ENCODE measurements at regions not wholly inside any gene's neighbourhood (a gene's known extent, or its start where the extent isn't known, plus 50 kb on each side); places are given as distances from the start of the nearest gene placed in this dataset.
A peak's percentile ranks its signal among the peaks of the same experiment; 100 is the strongest.

DNA sequence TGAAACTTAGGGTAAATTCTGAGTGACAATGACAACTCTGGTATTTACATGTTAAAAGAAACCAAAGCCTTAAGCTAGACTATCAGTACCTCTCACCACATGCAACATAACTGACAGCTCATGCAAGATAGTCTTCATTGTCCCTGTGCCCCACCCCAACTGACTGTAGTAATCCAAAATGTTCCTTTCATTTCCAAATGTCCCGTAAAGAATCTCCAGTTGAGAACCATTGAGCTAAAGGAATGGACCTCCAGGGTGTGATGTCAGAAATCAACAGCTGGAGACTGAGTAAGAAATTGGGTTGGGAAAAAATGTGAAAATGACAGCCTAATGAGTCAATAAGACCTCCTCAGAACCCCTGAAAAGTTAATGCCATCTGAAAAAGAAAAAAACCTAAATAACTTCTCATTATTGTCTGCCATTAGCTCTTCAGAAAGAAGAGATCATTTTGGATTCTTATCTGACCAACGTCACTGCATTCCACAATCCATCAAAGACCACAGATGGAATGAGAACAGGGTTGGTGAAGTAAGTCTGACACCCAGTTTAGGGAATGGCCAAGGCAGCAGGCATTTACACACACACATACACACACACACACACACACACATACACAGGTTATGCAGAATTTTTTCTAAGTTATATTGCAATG, 51.7 kb upstream of the ACVR2A start:
- DNase-seq: peak; percentile 76

DNA sequence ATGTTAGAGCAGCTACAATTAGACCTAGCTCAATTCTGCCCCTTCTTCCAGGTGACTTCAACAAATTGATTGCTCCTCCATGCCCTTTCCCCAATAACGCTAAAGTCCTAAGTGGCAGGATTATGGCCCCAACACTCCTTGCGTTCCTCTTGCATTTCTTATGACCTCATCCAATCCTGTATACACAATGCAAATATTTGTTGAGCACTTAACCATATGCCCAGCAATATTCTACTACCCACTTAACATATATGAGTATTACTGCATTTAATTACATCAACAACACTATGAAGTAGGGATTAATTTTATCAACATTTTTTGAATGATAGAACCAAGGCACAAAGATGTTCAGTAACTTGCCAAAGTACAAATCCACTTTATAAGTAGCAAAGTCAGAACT, 54.2 kb upstream of the ACVR2A start:
- DNase-seq: no peak

DNA sequence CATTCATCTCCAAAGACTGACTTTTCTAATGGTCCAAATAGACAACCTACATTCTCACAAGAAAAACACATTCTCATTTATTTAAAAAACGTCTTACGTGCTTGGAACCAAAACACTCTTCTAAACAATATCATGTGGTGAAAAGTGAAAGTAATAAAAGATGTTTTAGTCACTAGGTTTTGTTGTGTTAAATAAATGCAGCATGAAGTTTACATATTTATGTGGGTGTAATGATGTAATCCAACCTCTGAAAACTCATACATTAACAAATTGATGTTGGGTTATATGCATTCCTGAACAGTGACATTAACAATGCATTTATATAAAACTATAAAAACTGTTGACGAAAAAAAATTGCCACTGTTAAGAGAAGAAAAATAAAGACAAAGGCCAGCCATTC, 55.1 kb upstream of the ACVR2A start:
- no peak for DNase-seq

DNA sequence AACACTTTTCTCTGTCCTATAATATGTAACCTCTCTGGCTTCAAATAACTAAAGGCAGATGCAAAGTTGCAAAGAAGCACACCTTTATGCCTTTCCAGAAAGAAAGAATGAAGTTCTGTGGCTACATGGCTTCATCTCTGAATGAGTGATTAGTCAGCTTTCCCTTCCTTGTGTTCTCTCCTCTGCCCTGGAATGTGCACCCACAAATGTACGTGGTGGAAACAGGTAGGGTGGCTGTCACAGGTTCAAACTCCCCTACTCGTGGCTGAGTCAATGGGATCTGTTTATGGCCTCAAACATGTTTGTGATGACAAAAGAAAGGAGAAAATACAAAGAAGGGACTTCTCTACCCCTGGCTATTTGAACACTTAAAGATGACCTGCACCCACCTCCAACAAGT, 55.5 kb upstream of the ACVR2A start:
- DNase-seq: no peak

DNA sequence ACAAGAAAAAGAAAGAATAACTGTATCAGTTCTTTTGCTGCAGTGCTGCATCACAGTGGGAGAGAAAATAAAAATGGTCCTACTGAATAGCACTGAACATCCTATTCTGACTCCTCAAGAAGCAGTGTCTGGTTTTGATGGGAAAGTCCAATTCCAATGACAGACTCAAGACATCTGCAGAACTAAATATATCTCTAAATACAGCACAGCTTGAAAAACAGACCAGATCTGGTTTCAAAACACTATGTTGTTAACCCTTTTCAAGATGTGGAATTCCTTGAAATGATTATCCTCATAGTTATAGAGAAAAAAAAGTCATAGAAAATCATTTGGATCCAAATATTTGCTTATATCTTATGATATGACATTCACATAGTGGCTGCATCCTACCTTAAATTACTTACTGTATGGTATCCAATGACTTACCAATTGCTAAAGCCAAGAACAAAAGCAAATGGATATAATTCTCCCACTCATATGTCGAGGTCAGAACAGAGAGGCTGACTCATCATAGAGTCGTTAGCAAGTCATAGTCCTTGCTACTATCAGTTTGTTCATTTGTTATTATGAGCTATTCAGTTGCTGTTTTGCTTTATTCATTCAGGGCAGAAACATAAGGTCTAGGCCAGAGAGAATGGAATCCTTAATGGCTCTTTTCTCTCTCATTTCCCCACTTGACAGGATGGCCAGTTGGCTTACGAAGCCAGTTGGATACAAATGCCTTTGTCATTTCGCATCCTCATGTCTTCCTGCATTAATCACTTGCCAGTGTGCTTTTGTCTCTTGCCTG, 62.5 kb upstream of the ACVR2A start:
- DNase-seq: peak; percentile 61

DNA sequence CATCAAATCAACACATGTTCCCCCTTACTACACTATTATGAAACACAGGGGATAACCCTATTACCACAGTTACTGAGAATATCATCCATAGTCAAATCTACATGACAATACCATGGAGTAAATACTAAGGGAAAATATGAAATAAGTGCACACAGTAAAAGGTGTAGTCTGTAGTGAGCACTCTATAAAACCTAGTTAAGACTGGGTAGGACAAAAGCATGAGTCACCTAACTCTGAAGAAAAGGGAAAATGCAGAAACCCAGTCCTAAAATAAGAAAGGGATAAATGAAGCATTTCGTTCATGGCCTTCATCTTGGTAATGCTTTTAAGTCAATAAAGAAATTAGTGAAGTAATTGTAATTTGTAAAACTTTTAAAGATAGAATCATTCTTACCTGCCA, 65.4 kb upstream of the ACVR2A start:
- DNase-seq: no peak

DNA sequence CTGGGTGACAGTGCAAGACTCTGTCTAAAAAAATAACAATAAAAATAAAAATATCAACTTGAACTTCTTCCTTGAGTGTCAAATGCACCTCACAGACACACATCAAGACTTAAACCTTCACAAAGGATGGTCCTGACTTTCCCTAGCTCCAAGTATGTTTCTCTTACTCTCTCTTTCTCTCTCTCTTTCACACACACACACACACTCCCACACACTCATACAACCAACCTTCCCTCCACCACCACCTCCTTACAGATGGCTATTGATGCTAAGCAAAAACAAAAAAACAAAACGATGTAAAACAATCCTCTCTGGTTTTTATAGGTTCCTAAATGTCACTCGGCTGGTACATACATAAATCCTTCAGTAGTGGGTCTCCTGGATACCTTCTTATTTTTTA, 67.4 kb upstream of the ACVR2A start:
- DNase-seq: no peak

DNA sequence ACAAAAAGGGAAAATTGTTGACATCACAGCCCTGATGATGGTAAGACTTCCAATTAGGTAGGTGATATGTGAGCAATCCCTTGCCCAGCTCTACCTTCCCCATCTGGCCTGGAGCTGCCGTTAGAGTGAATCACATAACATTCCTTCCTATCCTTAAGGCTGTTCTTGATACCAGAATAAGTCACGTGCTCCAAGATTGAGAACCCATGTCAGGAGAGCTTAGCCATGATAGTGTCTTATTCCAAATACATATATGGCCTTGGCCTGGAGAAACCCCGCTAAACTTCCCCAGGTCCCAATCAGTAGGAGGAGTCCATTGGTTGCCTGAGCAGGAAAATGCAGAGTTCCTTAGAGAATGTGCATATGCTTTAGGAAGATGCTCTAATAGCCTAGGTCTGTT, 70.0 kb upstream of the ACVR2A start:
- DNase-seq: peak; percentile 20

DNA sequence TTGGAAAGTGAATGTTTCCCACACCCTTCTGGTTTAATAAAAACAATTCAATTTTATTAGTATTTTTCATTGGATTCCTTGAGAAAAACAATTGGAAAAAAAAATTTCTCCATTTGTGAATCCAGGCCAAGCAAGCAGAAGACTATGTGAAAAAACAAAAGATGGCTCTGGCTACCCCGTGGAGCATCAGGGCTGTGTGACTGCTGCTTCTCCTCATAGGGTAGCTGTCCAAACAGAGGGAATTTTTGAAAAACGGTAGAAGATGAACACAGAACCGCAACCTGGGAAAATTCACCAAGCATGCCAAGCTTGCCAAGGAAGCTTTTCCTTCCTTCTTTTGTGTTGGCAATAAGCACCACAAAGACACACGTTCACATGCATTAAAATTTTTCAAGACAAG, 71.3 kb upstream of the ACVR2A start:
- no peak for DNase-seq

DNA sequence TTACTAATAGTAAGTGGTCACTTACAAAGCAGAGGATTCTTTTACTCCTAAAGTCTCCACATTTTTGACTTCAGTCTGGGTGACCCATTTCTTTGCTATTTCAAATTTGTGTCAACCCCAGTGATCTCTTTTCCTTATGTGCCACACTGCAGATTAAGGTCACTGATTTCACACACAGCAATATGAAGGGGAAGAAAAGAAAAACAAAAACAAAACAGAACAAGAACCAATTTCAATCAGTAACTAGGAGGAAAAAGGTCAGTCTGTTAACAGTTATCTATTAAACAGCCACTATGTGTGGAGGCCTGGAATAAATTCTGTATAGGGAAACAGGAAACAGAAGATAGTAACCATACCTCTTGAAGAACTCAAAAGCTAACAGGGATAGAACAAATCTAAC, 72.0 kb upstream of the ACVR2A start:
- DNase-seq: no peak

DNA sequence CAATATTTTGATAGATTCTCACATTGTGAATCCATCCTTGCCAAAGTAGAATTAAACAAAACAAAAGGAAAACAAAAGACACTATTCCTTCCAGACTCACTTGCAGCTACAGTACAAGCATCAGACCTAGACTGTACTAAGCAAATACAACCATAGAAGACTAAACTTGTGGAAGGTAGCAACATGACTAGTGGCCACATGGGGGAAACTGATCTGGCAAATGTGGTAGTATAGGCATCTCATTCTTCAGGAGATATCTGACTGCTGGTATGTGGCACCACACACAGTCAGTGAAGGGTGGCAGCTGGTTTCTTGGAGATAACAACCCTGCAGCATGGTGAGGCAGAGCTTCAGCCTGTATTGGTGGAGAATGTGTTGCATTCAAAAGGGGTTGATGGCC, 81.0 kb upstream of the ACVR2A start:
- no peak for DNase-seq

DNA sequence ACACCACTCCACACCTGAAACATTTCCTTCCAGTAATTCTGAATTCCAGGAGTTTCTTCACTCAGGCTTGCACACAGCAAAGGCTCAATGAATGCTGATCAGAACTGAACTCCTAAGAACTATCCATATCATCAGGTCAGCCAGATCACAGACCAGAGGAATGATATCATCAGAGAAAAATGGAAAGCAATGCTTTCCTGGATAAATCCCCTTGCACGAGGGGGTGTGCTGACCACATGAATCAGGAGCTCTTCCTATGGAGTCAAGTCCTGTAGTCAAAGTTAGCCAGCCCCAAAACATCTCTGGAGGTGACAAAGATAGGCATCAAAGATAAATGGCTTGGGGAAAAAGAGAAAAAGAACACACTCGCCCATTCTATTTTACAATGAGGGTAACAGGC, 83.8 kb upstream of the ACVR2A start:
- DNase-seq: peak; percentile 25

DNA sequence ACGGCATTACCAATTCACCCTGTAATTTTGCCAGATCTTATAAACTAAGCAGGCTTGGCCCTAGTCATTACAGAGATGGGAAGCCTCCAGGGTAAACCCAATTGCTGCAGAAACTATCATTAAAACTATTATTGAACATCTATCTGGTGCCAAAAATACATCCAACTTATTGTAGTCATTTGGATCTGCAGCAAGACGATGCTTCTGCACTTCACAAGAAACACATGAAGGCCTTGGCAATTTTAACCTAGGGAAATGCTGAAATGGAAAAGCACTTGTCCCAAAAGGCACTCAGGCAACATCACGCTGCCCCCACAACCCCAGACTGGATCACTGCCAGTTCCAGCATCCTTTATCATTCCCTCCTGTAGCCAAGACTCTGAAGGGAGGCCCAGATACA, 85.3 kb upstream of the ACVR2A start:
- DNase-seq: no peak

DNA sequence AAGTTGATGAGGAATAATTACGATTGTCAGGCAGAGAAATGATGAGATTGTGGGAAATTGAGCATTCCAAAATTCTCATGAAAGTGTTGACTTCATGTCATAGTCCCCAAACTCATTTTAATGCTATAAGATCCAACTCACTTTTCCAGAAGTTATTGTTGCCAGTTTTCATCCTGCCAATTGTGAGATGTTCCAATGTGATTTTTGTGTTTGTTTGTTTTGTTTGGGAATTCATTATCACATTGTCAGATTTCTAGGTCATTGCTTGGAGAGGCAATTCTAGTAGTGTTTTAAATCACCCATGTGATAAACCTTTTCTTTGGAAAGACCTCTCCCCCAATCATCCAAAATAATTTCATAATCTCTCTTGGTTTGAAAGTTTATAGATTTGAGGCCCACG, 86.0 kb upstream of the ACVR2A start:
- DNase-seq: no peak

DNA sequence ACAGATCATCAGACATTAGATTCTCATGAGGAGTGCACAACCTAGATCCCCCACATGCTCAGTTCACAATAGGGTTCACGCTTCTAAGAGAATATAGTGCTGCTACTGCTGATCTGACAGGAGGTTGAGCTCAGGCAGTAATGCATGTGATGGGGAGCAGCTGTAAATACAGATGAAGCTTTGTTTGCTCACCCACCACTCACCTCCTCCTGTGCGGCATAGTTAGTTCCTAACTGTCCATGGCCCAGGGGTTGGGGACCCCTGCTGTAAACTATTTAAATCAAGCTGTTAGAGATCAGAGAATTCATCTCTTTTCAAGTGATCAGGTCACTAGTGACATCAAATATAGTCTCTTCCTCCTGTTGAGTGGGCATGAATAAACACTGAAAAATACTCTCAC, 88.8 kb upstream of the ACVR2A start:
- DNase-seq: no peak

DNA sequence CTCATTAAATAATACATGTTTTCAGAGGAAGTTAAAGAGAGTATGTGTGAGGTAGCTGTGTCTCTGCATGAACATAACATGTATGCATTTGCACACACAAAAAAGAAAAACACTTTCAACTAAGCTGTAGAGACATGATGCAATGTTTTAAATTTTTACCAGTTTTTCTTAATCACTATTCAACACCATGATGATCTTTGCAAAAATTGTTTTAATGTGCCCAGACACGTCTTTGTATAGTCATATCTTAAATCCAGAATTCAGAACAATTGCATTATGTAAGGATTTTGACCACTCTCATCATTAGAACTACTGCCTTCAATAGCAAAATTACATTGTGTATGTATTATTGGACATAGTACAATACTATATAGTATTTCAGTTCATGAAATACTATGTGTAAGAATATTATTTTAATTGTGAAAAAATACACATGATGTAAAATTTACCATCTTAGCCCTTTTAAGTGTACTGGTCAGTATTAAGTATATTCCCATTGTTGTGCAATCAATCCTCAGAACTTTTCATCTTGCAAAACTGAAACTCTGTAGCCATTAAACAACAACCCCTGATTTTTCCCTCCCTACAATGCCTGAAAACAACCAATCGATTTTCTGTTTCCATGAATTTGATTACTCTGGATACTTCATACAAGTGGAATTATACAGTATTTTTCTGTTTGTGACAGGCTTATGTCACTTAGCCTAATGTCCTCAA, 104.5 kb upstream of the ACVR2A start:
- DNase-seq: no peak

DNA sequence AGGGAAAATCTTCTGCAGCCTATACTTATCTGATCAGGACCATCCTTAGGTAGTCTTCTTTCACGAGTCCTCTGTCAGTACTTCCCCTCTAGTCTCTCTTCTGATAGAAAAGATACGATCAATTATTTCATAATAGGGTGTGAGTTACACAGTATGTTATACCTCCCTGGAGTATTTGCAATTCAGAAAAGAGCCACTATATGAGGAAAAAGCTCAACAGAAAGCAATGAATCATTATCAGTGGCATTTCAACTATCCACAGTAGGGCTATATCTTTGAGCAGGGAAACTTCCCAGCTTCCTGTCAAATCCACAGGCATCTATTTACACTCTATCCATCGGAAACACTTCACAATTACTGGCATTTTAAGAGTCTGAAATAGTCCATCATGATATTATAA, 105.3 kb upstream of the ACVR2A start:
- peak; percentile 38 for DNase-seq

DNA sequence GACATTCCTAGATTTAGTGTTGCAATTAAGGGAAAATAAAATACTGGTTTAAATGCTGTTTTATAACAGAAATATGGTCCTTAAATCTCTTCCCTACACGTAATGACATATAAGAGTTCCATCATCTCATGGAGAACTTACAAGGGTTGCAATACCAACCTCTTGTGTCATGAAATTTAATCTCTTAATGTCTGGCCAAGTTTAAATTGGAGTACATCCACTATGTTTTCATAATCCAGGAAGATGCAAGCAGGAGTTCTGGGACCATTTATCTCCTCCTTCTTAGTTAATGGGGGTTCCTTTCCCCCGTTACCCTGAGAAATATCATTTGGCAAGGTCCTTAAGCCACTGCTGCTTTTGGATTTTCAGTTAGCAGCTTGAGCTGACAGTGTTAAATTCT, 126.0 kb upstream of the ACVR2A start:
- no peak for DNase-seq

DNA sequence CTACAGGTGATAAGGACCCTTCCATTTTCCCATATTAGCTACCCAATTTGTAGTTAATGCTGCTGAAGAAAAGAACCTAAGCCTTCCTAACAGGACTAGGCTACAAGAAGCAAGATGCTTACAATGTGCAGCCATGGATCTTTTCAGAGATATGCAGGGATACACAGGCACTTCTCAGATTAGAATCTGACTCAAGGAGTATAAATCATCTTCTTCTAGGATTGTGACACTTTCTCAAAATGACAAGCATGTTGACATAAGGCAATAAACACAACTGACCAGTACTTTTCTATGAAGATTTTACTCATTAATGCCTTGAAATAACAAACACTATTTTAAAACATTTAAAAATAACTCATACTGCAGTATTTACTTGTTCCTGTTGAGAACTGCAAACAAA, 127.9 kb upstream of the ACVR2A start:
- DNase-seq: no peak

DNA sequence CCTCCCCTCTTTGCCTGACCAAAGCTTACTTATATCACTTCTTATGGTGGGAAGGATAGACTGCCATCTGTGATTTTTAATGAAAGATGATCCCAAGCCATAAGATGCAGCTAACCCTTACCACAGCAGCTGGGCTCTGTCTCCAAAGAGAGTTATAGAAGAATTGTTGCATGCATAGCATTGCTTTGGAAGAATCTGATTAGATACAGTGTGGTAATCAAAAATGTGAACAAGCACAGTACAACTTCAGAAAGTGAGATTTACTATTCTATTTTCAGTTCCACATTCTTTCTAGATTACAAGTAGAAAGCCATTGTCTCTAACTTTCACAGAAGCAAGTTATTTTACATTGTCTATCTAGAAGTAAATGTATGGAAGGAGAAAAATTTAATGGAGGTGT, 129.0 kb upstream of the ACVR2A start:
- DNase-seq: no peak

DNA sequence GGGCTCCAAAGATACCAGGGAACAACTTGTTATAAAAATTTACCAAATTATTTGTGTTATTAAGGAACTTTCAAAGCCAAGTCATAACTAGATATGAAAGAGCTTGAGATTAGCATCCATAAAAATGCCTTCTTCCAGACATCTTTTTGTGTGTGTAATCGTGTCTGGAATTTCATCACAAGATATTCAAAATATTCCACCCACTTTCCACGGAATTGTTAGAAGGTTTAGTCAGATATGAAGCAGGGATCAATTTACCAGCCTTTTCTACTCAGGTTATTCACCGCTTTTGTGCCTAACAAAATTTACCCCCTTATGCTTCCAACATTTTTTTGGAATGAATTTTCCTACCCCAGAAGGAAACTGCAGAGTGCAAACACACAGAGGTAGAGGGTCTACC, 130.2 kb upstream of the ACVR2A start:
- no peak for DNase-seq

DNA sequence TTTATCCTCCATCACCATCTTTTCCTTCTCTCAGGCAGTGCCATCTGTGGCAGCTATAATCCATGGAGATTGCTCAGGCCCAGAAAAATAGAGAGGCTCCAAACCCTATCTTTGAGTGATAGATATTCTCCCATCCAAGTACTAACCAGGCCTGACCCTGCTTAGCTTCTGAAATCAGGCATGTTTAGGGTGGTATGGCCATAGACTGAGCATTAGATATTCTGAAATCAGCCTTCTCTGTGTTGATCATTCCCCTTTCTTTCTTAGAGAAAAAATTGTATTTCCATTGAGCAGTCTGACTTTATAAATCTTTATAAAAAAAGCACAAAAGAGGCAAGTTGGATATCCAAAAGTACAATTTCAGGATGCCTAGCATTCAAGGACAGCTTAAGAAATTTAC, 131.5 kb upstream of the ACVR2A start:
- DNase-seq: no peak

DNA sequence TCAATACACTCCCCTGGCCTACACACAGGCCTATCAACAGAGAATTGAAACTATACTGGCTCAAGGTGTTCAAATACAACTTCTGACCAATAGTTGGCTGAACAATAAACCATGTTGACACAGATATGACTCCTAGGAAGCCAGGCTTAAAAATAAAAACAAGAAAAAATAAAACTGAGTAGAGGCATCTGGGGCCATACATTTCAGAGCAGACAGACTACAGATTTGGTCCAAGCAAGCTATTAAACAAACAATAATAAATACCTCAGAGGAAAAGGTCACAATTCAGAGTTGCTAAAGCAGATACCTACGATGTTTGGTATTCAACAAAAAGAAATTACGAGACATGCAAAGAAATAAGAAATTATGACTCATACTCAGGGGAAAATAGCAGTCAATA, 132.8 kb upstream of the ACVR2A start:
- no peak for DNase-seq

DNA sequence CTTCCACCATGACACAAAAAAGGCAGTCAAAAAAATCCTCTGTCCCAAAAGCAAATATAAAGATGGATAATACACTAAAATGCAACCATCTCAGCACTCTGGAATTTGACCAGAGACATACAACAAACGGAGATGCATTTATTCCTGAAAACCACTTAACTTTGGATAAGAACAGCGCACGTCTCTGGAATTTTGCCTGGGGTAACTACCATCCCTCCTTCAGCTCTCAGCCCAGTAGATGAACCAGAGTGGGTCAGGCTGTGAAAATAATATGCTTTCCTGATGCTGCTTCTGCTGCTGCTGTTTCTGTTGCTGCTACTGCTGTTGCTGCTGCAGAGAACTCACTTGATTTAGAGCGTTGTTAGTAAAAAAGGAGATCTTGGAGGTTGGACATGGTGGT, 133.8 kb upstream of the ACVR2A start:
- DNase-seq: no peak
